ENCODE measurements at regions not wholly inside any gene's neighbourhood (a gene's known extent, or its start where the extent isn't known, plus 50 kb on each side); places are given as distances from the start of the nearest gene placed in this dataset.

- no peak overlapping the region for H3K23ac ChIP-seq (ENCODE audit: insufficient read length, low read depth, low read length)
- no peak overlapping the region for H3T11ph ChIP-seq (ENCODE audit: low read length)
- Mint-ChIP-seq H3K4me1 (no peaks in the 10 kb centered on the region), H3K27ac (peak overlapping the region in 1 of 3 experiments; percentile 90; a peak in 1 of 7 replicates), H3K9me3 (no peaks in the 10 kb centered on the region), H3K4me3 (no peak overlapping the region), H3K36me3 (ENCODE audit: insufficient read depth in 1 of 3, low read depth in 3 of 3) (no peaks in the 10 kb centered on the region), H3K27me3 (ENCODE audit: low read depth) (no peaks in the 10 kb centered on the region)
- H2BK120ac ChIP-seq (ENCODE audit: low read depth, low read length, poor library complexity, severe bottlenecking) = no peak overlapping the region
- H2BK5ac ChIP-seq (ENCODE audit: insufficient read length, low read length) = no peak overlapping the region
- no peaks in the 10 kb centered on the region for H3K23me2 ChIP-seq (ENCODE audit: insufficient read length, low read depth, low read length, poor library complexity, severe bottlenecking)
- H3K14ac ChIP-seq (ENCODE audit: insufficient read depth, low read length) = no peak overlapping the region
- H2AFZ ChIP-seq (ENCODE audit: low read length) = no peak overlapping the region
- no peaks in the 10 kb centered on the region for H3K9me3 ChIP-seq (ENCODE audit: control insufficient read depth, low read depth, low read length)
- no peak overlapping the region for H3K18ac ChIP-seq (ENCODE audit: insufficient read length, low read depth, low read length)
- H4K8ac ChIP-seq (replicated peaks; ENCODE audit: insufficient read length, low read depth, low read length) = no peak overlapping the region
- H2AK5ac ChIP-seq (ENCODE audit: insufficient read length, low read length) = no peak overlapping the region
- H2BK20ac ChIP-seq (ENCODE audit: low read depth, low read length, poor library complexity, severe bottlenecking) = no peak overlapping the region
- no peaks in the 10 kb centered on the region for H3K4me1 ChIP-seq (ENCODE audit: insufficient read depth, low read length)
- no peak overlapping the region for H3K4ac ChIP-seq (ENCODE audit: low read depth, low read length)
- H3K56ac ChIP-seq (ENCODE audit: insufficient read length, low read depth, low read length) = no peak overlapping the region
- DNase-seq = no peak
- no peak overlapping the region for H3K27ac ChIP-seq (ENCODE audit: insufficient read length, low read depth, low read length)
- no peaks in the 10 kb centered on the region for H3K27me3 ChIP-seq (ENCODE audit: insufficient read depth, low read length)
- H4K5ac ChIP-seq (ENCODE audit: insufficient read length, low read depth, low read length) = no peak overlapping the region
- no peak overlapping the region for H3K9ac ChIP-seq (ENCODE audit: extremely low read depth, insufficient read length, low read length)
- no peak overlapping the region for H4K91ac ChIP-seq (ENCODE audit: insufficient read length, low read depth, low read length)
- no peaks in the 10 kb centered on the region for H3K79me1 ChIP-seq (ENCODE audit: insufficient read depth, low read depth, low read length, poor library complexity, severe bottlenecking)
- no peaks in the 10 kb centered on the region for H4K20me1 ChIP-seq (ENCODE audit: control insufficient read depth, insufficient read depth, insufficient read length)
- TF ChIP-seq CTCF (conservative IDR thresholded peaks at IDR 0.05) = no peak
- H3K4me2 ChIP-seq (ENCODE audit: insufficient read depth, insufficient read length, low read length) = no peak overlapping the region
- no CpG with 5 or more reads among the region's 8 CpGs for WGBS (ENCODE audit: extremely low coverage, insufficient read length, low lambda C conversion rate)
- no peaks in the 10 kb centered on the region for H3K79me2 ChIP-seq (ENCODE audit: insufficient read depth, low read length)
- H2BK15ac ChIP-seq (ENCODE audit: low read depth, low read length) = no peak overlapping the region
- no peak overlapping the region for H2BK12ac ChIP-seq (ENCODE audit: insufficient read length, low read depth, low read length)
Observed at GRCh38 chr4:176507845-176508533, 188.2 kb downstream of the SPCS3 start.
